Stimulated activated CD8-positive, alpha-beta memory T cell treated with anti-CD3 and anti-CD28 coated beads, Interleukin-7, amount 100 ng/mL, for 48 hours (primary cell): ENCODE measurements at regions not wholly inside any gene's neighbourhood (a gene's known extent, or its start where the extent isn't known, plus 50 kb on each side); places are given as distances from the start of the nearest gene placed in this dataset.
A peak's percentile ranks its signal among the peaks of the same experiment; 100 is the strongest.
"Not testable (repeated sequence)": the region's sequence is repeated elsewhere in the genome, so short reads cannot be mapped to it uniquely, and the experiment has no call there.

Experiments
- DNase-seq, 2 donors: peaks; one replicate each; pipeline ENCODE4 v3.0.0-alpha.2; 2020; ENCODE audit warnings: low read depth in 1 of 2; ENCODE audit errors: extremely low read depth in 1 of 2

DNA sequence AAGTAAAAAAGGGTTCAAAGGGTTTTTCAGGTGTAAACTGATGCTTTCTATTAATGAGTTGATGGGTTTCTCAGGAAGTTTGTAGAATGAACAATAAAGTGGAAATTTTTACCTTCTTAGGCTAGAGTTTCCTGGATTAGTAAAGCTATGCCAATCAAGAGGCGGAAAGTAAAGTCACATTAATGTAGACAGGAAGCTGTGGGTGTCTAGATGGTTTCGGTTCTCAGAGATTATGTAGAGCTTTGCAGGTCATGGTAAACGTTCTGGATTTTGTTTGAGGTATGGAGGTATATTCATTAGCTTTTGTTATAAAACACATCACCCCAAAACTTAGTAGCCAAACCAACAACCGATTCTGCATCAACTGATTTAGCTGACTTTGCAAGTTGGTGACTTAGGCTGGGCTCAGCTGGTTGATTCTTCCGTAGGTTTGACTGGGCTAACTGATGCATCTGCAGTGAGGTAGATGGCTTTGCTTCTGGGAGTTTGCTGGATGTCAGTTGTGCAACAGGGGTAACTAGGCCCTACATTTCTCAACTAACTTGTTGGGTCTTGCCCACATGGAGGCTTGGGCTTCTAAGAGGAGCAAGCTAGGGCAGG is 273.8 kb downstream of the MSX2 start:
- DNase-seq: no peak

DNA sequence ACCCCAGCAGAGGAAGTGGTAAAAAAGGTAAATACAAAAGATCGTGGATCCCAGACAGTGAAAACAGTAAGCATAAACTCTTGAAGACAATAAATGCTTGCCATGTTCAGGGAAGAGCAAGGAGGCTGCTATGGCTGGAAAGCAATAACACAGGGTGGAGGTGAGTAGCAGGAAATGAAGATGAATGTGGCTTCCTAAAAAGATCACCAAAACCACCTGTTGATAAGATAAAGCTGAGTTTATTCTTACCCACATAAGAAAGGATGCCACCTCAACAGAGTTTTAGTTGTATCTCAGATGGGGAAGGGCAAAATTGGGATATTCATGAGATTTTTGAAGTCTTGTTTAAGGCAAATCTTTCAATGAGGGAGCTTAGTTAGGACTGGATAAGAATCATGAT is 273.3 kb downstream of the MSX2 start:
- DNase-seq: no peak

DNA sequence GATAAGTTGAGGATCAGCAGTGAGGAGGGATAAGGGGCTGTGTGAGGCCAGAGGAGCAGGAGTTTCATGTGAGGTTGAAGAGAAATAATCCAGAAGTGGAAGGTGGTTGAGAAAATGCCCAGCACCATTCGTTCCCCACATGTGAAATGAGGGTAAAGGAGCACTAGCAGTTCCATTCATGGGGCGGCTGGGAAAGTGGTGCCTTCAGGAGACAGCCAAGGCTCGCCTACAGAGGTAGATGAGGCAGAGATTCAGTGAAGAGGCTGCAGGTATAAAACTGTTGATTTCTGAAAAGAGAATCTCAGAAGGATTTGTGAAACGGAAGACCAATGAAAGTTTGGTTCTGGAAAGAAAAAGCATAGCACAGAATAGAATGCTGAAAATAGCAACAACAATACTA is 272.6 kb downstream of the MSX2 start:
- DNase-seq: no peak

DNA sequence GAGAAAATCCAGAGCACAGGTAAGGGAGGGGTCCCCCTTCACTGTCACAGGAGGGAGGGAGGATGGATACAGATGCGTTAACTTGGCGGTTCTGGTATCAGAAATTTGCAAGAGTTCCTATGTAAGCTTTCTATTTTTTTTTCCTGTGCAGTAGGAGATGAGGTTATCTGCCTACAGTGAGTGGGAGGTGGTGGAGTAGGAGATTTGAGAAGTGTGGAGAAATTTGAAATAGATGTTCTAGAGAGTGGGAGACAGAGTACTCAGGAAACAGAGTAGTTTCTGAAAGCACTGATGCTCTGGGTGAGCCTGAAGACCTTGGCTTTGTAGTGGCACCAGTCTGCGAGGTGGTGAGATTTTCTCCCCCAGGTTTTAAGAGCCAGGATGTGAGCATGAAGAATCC is 271.4 kb downstream of the MSX2 start:
- no peak for DNase-seq

DNA sequence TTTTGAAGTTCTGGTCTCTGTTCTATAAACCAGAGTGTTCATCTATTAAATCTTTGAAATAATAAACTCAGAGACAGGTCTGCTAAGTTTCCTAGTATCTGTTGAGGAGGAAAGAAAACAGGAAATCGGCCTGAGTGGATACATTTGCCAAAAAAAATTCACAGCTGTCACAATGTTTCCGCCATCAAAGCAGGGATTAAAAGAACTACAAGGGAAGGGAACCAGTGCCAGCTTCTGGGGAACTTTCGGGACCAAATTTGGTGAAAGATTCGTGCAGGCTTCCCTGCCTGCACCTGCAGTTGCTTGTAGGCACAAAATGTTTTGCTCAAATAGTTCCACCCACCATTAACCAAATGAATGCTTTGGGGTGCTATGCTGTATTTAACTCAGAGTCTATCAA is 267.5 kb downstream of the MSX2 start:
- DNase-seq: no peak

DNA sequence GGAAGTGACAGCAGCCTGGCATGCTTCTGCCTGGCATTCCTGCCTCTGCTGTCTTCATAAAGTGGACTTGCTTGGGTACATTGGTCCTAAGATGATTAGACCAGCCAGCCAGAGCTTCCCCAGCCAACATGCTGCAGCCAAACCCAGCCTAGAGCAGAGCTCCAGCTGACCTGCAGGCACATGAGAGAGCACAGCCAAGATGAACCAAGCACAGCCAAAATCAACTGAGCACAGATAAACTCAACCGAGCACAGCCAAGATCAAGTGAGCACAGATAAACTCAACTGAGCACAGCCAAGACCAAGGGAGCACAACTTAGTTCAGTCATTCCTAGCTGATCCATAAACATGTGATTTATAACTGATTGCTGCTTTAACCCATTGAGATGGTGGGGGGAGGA is 266.5 kb downstream of the MSX2 start:
- no peak for DNase-seq

DNA sequence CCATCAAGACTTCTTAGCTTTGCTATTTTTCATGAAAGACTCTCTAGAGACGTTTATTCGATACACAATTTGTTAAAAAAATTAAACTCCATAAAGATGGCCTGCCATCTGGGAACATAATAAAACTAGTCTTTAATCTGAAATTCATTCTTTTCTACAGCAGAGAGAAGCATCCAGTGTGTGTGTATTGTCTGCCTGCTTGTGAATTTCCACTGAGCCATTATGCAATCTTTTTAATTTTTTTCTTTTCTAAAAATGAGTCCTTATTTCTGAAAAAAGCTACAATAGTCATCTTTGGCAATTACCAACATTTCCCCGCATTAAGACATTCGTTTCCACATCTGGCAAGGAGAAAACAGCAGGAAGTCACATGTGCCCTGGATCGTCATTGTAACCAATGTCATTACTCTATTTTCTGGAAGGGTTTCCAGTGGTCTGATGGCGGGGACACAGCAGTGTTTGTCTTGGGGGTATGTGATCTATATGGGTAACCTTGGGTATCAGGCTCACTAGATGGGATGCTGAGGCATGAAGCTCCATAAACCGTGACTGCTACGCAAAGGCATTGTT is 263.1 kb downstream of the MSX2 start:
- DNase-seq: no peak

DNA sequence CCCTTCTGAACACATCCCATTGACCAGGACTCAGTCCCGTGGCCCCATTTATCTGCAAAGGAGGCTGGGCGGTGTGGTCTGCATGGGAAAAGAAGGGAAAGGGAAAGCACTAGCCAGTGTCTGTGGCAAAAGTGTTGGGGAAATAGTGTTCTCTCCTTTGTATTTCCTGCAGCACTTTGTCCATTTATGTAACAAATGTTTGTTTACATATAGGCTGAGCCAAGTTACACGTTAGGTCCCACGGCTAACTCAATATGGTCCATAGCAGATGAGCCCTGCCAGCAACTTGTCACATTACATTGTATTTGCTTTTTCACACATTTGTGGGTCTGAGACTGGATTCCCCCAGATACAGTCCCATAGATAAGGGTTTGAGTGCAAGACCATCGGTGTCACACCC is 260.5 kb downstream of the MSX2 start:
- no peak for DNase-seq

DNA sequence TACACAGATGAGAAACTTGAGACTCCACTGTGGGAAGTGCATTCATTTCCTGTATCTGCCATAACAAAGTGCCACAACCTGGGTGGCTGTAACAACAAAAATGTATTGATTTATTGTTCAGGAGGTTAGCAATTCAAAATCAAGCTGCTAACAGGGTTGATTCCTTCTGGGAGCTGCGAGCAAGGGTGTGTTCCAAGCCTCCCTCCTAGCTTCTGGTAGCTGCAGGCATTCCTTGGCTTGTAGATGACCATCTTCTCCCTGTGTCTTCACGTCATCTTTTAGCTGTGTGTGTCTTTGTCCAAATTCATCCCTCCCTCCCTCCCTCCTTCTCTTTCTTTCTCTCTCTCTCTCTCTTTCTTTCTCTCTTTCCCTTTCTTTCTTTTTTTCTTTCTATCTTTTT is 258.1 kb downstream of the MSX2 start:
- no peak for DNase-seq

DNA sequence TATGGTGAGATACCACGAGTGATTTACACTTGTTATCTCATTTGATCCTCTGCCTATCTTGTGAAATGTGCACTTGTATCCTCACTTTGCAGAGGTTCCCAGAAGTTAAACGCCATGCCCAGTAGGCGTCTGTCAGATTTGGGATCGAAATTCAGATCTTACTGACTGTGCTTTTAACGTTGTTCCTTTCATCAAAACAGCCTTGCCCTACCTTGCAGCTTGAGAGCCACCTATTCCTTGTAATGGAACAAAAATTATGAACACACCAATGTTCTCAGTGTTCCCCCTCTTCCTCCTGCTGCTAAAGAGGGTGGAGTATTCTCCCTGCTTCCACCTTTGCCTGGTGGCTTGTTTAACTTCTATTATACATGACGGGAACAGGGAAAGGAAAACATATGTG is 257.0 kb downstream of the MSX2 start:
- DNase-seq: no peak

DNA sequence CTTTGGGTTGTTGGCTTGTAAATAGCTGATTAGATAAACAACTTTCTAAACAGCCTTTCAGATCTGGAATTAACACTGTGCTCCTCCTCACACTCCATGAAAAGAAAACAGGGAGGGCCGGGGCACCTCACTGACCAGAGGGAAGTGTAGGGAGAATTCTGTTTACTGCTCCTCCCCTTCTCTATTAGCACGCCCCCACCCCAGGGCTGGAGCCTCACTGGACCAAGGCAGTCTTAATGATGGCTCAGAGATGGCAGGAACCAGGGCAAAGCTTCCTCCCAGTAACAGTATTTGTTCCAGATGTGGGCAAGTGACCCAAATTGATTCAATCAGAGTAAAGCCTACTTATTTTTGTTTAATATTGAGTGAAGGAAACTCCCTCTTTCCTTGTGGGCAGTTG is 256.6 kb downstream of the MSX2 start:
- no peak for DNase-seq

DNA sequence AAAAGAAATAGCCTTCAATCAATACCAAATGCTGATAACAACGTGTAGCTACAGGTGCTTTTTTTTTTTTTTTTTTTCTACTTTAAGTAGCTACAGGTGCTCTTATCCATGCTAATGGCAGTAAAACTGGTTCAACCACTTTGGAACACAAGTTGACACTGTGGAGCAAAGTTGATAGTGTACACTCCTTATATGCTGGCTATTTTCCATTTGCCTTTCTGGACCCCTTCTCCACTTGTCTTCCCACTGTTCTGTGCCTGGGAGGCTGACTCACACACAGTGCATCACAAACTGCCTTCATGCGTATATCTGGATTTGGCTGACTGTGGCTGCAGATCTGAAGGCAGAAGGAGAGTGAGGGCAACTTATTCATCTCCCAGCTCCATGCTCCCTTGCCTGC is 247.9 kb downstream of the MSX2 start:
- DNase-seq: no peak

DNA sequence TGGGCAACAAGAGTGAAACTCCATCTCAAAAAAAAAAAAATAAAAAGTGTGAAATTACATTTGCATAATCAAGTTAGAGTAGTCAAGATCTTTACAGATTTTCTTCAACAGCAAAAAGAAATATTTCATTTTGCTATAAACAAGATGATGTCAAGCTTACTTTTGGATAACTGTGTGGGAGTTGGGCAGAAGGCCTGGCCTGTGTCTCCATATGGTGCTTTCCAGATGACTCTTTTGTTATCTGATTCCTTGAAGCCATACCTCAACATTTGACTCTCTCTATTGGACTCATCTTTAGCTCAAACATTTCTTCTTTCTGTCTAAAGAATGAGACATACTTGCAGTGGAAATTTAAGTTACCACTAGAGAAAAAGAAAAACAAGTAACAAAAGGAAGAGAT is 246.8 kb downstream of the MSX2 start:
- DNase-seq: no peak

DNA sequence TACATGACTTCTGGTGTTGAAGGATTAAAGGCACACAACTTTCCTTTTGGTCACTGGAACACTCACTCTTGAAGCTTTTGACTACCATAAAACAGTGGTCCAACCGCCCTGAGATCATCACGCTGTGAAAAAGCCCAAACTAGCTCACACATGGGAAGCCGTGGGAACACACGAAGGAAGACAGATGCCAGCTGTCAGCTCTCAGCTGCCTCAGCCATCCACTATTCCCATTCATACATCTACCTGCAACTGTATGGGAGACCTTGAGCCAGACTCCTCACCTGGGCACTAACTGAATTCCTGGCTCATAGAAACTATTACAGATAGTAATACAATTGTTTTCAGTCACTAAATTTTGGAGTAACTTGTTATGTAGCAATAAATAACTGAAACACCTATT is 246.1 kb downstream of the MSX2 start:
- DNase-seq: no peak

DNA sequence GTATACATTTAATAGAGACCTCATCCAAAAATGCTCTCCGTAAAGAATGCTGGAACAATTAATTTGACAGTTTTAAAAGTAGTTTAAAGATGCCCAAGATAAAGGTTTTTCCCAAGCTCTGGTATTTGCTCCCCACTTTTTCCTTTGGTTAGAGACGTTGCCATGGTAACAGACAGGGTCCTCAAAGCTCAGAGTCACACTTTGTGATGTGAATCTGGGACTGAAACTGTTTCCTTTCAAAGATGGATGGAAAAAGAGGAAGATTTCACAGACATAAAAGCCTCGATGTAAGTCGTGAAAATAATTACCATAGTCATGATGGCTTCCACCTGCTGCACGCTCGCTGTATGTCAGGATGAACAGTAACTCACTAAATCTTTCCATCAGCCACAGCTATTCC is 229.5 kb downstream of the MSX2 start:
- no peak for DNase-seq

DNA sequence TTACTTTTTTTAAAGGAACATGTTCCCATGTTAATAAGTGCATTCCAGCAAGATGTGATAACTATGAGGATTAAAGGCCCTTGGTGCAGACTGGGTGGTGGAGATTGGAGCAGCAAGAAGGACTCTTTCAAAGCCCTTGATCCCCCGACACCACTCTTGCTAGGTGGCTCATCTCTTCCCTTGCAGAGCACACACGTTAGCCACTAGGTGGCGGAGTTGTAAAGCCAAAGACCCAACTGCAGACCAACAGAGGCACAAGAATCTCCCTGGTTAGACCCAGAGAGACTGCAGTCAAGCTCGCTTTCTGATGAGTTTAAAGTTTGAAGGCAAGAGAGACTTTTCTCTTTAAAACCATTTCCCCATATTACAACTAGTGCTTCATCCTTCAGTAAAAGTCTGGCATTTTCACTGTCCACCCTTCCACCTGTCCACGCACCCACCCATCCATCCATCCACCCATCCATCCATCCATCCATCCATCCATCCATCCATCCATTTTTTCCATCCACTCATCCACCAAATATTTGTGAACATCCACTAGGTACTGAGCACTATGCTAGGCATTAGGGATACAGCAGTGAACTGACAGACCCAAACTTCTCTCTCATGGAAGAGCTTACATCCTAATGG is 226.9 kb downstream of the MSX2 start:
- DNase-seq: peak in 1 of 2 donors; percentile 17

DNA sequence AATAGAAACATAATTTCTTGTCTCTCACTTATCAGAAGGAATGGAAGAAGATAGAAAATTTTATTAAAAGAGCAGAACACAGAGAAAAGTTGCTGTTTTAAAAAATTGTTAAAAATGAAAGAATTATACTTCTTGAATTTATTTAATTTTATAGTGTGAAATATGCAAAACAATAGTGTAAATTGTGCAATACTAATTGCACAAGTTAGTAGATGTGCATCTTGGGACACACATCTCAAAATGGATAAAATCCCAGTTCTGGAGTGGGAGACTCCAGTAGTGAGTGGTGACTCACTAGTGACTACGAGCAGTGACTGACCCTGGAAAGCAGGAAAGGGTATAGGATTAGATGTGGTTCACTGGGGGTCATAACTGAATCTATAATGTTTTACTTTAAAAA is 223.2 kb downstream of the MSX2 start:
- no peak for DNase-seq

DNA sequence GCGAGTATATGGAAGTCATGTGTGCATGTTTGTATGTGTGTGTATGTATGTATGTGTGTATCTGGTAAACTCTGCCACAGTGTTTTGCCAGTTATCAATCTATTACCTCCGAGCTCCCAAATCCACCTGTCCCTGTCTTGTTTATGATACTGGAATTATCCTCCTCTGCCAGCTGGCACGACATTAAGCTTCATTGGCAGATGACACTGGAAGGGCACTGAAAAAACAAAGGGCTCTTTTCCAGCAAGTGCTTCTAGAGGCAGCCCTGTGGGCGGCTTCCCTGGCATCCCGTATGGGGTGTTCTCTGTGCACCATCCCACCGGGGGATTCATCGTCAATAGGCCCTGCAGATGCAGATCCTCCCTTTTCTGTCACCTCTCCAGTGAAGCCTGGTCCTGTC is 221.5 kb downstream of the MSX2 start:
- no peak for DNase-seq

DNA sequence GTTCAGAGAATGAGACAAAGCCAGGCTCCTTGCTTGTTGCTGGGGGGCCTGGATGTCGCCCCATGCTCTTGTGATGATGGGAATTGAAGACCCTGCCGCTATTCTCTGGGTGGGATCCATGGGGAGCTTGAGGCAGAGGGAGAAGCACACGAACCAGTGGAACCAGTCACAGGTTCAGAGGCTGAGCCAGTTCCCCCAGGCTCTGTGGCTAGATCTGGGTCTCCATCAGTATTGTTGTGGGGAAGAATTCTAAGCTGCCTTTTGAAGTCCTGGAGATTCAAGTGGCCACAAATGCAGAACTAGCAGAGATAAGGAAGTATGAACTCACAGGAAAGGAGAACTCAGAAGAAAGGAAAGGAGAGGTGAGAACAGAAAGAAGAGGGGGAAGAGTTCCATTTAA is 219.4 kb downstream of the MSX2 start:
- no peak for DNase-seq

DNA sequence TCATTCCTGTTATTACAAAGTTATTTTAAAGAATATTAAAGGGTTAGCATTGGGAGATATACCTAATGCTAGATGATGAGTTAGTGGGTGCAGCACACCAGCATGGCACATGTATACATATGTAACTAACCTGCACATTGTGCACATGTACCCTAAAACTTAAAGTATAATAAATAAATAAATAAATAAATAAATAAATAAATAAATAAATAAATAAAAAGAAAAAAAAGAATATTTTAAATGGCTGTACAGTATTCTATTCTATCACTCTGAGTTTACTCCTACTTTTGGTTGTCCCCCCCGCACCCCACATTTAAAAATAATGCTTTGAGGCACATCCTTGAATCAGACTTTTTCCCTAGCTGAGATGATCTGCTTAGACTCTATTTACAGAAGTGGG is 218.6 kb downstream of the MSX2 start:
- DNase-seq: not testable (repeated sequence)

DNA sequence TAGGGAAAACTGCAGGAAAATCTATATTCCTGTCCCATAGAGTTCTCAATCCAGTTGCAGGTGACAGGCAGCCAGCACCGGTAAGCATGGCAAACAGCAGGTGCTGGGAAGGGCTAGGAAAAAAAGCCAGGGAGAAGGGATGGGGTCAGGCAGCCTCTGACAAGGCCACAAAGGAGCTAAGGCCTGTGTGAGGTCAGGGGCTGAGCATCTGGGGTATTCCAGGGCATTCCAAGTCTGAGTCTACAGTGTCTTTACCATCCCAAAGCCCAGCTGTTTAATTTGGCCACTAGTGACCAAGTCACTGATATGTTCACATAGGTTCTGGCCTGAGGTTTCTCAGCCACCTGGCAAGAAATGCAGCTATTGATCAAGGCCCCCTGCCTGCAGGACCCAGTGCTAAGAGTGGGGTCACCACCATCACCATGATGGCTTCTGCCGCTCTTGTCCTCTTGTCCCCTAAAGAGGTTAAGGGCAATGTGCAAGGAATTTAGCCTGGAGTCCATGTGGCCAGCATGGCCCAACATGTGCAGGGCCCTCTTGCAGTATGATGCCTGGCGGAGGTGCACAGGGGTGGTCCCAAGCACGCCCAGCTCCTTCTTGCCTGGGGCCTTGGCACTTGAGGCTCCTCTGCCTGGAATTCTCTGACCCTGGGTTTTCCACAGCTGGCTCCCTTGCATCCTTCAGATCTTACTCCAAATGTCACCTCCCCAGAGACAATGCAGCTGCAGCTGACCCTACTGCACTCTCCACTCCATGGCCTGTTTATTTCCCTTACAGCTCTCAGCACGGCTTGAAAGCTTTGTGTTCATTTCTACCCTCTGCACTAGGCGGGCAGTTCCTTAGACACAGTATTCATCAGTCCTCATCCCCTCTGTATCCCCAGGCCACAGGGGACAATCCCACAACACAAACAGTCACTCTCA is 213.1 kb downstream of the MSX2 start:
- no peak for DNase-seq
